Myocyte (in vitro differentiated cells): ENCODE measurements at regions not wholly inside any gene's neighbourhood (a gene's known extent, or its start where the extent isn't known, plus 50 kb on each side); places are given as distances from the start of the nearest gene placed in this dataset.
"Not testable (repeated sequence)": the region's sequence is repeated elsewhere in the genome, so short reads cannot be mapped to it uniquely, and the experiment has no call there.

Source experiments
- DNase-seq: peaks from one replicate; pipeline ENCODE4 v3.0.0-alpha.2; 2012; ENCODE audit warnings: low read depth

DNA sequence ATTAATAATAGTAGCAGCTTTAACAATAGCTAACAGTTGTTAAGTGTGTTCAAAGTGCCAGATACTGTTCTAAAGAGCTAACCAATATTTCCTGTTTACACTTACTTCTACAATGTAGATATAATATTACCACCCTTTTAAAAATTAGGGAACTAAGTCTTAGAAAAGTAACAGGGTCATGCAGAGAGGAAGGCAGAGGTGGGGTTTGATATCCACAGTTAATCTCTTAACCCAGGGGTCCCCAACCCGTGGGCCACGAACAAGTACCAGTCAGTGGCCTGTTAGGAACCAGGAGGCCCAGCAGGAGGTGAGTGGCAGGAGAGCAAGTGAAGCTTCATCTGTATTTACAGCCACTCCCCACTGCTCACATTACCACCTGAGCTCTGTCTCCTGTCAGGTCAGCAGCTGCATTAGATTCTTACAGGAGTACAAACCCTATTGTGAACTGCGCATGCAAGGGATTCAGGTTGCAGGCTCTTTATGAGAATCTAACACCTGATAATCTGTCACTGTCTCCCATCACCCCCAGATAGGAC is 89.1 kb downstream of the ACTL7B start:
- no peak for DNase-seq

DNA sequence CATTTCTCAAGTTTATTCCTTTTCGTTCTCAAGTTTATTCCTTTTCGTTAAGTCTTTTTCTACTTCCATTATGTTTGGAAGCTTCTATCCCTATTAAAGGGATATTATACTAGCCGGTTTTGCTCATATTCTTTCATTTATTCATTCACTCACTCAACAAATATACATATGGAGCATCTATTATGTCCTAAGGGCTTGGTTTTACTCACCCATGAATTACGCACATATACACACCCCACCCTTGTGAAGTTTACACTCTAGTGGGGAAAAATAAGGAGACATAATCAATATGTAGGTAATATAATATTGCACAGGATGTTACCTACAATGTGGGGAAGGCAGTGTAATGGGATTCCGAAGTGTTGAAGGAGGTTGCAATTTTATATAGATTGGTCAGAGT is 90.5 kb downstream of the ACTL7B start:
- no peak for DNase-seq

DNA sequence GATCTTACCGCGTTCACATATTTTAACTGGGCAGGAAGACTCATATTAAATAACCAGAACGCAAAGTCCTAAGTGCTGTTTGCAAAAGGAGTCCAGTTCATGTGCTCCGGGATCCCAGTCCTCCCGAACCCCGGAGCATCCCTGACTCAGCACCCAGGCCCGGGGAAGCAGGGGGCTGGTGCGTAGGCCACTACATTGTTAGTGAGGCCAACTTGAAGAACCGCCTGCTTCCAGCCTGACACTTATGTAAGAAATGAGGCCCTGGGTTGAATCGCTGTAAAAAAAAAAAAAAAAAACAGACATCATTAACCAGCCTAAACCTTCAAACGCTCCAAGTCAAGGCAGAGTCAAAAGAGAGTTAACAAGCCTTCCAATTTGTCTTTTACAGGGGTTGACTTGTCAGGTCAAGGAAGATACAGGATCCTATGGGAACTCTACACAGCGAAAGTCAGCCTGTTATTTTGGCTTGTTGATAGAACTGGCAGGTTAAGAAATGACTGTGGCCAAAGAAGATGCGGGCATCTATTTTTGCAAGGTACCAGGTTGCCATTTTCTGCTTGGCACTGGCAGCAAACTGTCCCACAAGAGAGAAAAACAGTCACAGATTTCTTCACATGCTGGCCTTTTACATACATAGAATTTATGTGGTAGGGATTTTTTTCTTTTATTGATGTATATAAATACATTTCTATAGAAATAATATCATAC is 93.3 kb downstream of the ACTL7B start:
- no peak for DNase-seq

DNA sequence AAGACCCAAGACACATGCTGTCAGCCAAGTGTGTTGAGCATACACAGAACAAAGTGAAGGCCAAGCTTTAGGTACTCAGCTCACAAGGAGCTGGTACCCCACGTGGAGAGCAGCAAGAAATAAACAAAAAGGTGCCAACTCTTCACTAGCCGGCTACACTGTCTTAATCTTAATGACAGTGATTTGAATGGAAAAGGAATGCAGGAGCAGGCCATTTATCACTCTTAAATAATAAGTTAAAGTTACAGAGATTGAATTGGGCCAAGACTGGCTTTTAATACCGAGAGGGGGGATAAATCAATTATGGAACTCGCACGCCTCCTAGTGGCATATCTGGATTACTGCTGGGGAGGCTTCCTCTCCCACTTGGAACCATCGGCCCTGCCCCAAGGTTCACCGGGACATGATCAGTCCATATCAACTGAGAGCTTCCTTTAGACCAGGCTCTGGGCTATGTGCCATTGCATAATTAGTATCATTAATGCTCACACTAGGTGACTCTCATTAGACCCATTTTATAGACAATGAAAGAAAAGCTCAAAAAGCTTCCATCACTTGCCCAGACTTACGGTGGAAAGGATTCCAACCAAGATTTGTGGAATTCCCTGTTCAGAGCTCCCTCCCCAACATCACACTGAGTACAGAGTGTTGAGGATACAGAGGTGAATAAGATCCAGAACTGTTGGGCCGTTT is 94.0 kb downstream of the ACTL7B start:
- peak; percentile 60 for DNase-seq

DNA sequence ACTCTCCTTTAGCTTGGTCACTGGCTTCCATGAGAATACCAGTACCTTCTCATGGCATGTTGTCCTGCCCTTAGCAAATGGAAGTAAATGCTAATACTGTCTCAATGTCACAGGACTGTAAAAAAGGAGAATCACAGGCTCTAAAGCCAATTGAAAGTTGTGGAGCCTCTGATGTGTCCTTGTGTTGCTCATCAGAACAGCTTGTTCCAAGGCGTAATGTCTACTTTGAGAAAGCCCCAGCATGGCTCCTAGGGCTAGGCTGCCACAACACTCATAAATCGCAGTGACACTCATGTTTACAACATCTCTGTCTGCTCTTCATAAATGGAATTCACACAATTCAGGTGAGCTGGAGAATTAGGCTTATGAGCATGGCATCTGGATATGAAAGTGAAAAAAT is 94.9 kb downstream of the ACTL7B start:
- DNase-seq = no peak

DNA sequence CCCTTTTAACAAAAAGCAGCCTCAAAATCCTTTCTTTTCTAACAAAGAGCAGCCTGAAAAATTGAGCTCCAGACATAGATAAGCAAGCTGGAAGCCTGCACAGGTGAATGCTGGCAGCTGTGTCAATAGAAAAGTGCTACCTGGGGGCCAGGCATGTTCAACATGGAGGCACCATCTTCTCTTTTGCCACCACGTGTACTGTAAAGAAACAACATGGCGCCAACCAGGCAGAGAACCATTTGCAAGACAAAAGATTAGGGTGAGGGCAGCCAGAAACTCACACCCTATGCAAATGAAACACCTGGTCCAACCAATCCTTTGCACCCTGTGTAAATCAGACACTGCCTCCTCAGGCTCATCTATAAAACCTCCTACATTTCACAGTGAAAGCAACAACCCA is 96.0 kb downstream of the ACTL7B start:
- DNase-seq = no peak

DNA sequence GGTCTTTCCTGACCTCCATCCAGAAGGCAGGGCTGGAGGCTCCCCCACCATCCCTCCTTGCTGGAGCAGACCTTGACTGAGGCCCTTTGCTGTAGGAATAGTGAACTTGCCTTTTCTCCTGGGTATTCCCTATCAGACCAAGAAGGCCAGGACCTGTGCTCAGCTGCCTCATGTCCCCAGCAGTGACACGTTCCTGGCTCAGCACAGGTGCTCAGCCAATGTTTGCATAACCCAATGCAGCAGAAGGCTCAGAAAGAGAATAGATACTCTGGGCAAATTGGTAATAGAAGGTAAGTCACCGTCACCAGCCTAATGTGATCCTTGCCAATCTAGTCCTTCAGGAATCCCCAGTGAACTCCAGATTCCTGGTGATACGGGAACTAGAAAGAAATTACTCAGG is 96.4 kb downstream of the ACTL7B start:
- DNase-seq = no peak

DNA sequence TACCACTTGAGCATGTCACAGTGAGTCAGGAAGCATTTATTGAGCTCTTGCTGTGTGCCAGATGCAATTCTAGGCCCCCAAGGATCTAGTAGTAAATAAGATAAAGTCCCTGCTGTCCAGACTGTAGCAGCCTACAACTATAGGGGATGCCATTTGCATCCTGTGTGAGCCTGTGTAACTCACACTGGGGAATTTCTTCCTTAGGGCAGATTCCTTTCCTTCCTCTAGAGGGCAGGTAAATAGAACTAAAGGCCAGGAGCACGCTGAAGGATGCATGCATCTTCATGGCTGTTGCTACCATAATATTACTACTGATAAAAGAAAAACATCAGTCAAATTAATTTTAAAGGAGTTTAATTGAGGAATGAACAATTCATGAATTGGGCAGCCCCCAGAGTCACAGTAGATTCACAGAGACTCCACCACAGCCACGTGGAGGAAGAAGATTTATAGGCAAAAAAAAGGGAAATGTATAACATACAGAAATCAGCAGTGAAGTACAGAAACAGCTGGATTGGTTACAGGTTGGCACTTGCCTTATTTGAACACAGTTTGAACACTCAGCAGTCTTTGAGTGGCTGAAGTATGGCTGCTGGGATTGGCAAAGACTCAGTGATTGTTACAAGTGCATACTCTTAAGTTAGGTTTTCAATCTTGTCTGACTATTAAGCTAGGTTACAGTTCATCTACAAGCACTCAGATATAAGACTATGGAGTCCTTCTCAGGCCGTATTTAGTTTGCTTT is 98.9 kb downstream of the ACTL7B start:
- DNase-seq = no peak

DNA sequence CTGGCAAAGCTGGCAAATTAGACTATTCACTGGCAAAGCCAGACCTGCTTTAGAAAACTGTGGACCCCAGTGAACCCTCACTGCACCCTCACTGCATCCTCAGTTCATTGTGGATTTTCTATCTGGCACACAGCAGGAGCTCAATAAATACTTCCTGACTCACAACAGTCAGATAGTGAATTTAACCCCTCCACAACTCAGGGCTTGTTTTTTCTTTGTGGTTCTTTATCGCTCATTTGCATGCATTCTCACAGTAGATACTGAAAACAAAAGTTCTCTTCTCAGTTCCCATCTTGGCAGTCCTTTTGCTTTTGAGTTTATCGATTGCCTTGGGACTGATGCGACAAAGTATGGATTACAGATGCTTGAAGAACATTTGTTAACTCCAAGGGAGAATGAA is 99.8 kb downstream of the ACTL7B start:
- no peak for DNase-seq

DNA sequence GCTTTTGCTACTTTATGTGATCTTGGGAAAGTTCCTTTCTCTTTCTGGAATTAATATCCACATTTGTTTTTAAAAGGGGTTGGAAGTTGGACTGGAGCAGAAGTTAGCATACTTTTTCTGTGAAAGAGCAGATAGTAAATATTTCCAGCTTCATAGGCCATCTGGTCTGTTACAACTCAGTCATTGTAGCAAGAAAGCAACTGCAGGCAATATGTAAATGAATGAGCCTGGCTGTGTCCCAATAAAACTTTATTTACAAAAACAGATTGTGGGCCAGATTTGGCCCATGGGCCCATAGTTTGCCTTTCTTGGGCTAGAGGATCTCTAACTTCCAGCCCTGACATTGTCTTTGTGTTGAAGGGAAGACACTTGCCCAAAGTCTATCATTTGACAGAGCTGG is 104.4 kb downstream of the ACTL7B start:
- DNase-seq = no peak

DNA sequence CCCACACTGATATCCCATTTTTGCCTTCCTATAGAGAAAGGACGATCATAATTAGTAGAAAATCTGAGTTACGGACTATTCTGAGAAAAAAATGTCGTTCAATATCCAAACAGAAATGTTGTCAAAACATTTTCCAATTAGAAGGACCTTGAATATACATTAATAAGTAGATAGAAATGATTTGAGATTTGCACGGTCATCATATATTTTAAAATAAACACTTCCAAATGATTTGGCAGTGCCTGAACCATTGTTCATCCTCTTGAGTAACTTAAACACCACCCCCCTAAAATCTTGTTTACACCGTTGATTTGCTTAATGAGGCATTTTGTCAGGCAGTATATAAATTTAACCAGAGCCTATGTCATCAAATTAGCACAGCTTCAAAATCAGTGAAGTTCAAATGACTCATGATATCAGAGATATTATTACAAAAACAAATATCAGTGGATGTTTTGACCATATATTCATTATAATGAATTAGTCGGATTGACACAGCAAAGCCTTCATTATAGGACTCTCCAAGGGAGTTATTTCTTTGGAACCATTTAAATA is 105.0 kb downstream of the ACTL7B start:
- DNase-seq = no peak

DNA sequence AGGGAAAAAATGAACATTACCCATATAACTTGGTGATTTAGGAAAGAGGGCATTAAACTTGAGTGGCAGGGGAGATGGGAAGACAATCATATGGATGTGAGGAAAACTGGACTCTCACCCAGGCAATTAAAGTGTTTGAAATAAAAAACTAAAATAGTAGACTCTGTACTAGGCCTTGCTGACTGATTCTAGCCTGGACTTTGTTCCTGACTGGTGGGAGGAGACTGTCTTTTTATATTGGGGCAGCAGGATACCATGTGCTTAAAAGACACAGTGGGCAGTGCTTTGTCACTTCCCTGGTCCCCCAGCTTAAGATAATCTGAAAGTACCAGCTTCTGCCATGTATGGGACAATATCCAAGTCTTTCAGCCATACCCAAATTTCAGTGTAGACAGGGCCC is 107.0 kb downstream of the ACTL7B start:
- no peak for DNase-seq

DNA sequence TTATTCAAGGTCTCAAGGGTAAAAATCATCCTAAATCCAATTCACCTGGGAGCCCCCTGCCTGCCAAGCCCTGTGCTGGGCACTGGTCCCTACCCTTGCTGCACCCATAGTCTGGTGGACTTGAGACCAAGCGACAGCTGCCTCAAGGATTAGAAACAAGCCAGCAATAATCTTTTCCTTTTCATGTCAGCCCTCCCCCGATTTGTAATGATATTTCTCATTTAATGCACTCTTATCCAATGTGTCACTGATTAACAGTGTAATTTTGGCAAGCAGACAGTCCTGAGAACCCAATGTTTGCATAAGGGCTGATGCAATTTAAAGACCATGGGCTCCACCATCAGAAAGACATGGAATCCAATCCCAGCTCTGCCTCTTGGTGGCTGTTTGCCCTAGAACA is 108.9 kb downstream of the ACTL7B start:
- no peak for DNase-seq

DNA sequence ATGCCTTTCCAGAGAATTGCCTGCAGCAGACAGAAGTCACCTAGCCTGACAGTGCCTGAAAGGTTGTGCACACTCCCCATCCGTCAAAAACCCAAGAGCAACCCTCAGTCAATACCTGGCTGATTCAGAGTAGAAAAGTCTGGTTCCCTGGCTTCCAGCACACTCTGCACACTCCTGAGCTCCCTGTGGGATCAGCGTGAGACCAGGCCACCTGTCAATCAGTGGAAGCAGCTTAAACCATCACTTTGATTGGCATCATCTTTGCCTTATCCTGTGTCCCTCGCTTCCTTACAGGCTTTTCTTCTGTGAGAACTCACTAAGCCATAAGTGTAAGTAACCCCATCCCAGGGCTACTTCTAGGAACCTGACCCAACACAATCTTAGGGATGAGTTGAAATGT is 109.8 kb downstream of the ACTL7B start:
- DNase-seq = no peak

DNA sequence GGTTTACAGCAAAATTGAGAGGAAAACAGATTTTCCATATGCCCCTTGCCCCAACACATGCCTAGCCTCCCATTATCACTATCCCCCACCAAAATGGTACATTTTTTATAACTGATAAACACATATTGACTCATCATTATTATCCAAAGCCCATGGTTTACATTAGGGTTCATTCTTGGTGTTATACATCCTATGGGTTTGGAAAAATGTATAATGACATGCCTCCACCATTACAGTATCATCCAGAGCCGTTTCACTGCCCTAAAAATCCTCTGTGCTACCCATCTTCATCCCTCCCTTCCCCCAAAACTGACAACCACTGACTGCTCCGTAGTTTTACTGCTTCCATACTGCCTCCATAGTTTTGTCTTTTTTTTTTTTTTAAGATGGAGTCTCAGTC is 111.1 kb downstream of the ACTL7B start:
- DNase-seq = no peak

DNA sequence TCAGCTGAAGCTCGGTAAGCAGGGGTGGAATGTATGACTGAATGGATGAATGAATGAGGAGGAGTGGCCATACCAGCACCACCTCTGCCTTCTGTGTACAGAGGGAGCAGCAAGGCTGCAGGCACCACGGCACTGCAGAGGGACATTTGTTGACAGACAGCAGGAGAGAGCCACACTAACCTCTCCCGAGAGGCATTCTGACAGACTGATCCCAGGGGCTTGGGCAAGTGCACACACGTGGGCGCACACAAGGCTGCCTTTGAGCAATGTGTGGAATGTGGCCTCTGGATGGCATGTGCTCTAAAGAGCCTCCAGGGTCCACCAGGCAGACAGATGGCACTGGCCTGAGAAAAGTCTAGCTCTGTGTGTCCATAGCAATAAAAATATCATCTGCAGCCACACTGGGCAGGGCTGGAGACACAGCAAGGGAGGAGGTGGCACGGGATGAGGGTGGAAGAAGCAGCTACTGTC is 111.8 kb downstream of the ACTL7B start:
- DNase-seq = peak; percentile 97

DNA sequence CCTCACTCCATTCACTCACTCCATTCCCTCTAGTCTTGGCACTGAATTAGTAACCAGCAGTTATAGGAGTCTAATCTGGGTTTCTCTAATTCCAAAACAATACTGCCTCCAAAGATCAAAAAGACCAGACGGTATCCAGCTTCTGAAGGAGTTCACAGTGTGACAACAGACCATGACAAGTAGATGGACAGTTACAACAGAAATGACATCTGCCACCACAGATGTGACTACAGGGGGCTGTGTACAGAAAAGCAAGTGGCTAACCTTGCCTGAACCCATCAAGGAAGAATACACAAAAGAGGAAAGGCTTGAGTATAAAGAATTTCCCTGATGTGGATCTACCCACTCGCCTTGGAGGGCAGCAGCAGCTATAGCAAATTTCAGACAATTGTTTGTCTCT is 112.4 kb downstream of the ACTL7B start:
- peak; percentile 50 for DNase-seq

DNA sequence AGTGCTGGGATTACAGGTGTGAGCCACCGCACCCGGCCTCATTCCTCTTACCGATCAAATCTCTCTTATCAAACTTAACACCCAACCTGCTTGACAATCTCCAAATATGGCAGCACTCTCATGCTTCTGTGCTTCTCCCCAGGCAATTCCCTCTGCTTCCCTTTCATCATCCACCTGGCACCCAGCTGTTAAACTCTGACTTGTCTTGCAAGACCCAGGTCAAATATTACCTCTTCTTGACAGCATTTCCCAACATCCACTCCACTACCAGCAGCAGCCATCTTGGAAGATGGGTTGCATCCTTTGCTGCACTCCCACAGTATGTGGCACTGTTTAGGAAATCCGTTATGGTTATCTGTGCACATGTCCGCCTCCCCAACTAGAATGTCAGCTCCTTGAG is 113.6 kb downstream of the ACTL7B start:
- DNase-seq = no peak

DNA sequence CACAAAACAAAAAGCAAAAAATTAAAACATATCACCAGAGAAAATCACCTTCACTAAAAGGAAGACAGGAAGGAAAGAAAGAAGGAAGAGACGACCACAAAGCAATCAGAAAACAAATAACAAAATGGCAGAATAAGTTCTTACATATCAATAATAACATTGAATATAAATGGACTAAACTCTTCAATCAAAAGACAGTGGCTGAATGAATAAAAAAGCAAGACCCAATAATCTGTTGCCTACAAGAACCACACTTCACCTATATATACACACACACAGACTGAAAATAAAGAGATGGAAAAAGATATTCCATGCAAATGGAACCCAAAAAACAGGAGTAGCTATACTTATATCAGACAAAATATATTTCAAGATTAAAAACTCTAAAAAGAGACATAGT is 124.5 kb downstream of the ACTL7B start:
- DNase-seq = not testable (repeated sequence)

DNA sequence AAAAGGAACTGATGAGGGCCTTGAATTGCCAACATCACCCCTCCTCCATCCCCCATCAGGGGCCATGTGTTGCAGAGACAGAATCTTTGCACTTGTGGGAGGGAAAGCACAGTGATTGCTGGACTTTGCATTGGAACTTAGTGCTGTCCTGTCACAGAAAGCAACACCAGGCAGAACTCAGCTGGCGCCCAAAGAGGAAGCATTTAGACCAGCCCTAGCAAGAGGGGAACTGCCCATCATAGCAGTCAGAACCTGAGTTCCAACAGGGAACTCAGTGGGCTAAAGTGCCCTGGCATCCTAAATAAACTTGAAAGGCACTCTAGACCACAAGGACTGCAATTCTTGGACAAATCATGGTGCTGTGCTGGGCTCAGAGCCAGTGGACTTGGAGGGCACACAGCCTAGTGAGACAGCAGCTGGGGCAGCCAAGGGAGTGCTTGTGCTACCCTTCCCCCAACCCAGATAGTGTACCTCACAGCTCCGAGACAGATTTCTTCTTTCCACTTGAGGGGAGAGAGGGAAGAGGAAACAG is 128.1 kb downstream of the ACTL7B start:
- DNase-seq = peak; percentile 91

DNA sequence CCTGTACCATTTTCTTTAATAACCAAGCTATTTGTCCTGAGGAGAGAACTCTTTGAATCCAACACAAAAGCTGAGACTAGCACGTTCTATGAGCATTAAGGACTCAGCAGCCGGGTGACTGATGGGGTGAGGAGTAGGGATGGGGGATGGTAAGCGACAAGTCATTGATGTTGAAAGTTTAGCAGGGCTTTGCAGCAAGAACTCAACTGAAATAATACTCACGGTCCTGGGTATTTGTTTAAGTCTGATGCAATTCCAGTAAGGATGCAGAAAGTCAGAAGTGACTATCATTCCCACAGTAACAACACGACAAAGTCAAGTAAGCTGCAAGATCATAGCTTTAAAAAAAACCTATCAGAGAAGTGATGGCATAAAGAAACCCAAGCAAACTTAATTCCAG is 131.1 kb downstream of the ACTL7B start:
- DNase-seq = no peak

DNA sequence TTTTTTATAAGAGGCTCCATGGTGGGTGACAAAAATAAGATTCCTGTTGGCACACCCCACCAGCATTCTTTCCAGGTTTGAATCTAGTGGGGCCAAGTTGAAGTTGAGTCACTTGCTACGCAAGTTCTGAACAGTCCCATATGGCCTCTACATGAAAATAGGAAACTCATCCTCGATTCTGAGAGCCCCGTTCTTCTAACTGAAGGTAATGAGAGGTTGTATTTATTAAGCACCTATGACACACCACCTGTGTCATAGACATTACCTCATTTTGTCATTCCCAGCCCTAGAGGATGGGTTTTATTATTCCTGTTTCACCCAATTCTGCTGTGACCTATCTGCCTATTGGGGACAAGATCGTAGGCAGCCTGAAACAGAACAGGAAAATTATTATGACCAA is 131.7 kb downstream of the ACTL7B start:
- no peak for DNase-seq
